Brain pericyte (primary cell): ENCODE measurements at regions not wholly inside any gene's neighbourhood (a gene's known extent, or its start where the extent isn't known, plus 50 kb on each side); places are given as distances from the start of the nearest gene placed in this dataset.
"Not testable (repeated sequence)": the region's sequence is repeated elsewhere in the genome, so short reads cannot be mapped to it uniquely, and the experiment has no call there.

Experiments
- DNase-seq: peaks from one replicate; pipeline ENCODE4 v3.0.0-alpha.2; 2012; ENCODE audit warnings: low read depth, low spot score

- DNase-seq = no peak
These were observed 89.1 kb upstream of the C1GALT1C1 start for GRCh38 chrX:120718969-120719368.

- DNase-seq = not testable (repeated sequence)
These were observed 72.5 kb upstream of the C1GALT1C1 start for GRCh38 chrX:120702337-120702736.

- no peak for DNase-seq
These were observed 67.2 kb upstream of the C1GALT1C1 start for GRCh38 chrX:120697053-120697452.

GRCh38 chrX:120692319-120692718 lies 62.5 kb upstream of the C1GALT1C1 start:
- no peak for DNase-seq

GRCh38 chrX:120690941-120691340 lies 61.1 kb upstream of the C1GALT1C1 start:
- no peak for DNase-seq

GRCh38 chrX:120690344-120690743 lies 60.5 kb upstream of the C1GALT1C1 start:
- no peak for DNase-seq

GRCh38 chrX:120680090-120680489 lies 50.2 kb upstream of the C1GALT1C1 start:
- DNase-seq = no peak
